Prostate gland (tissue), 2 donors: ENCODE measurements at regions not wholly inside any gene's neighbourhood (a gene's known extent, or its start where the extent isn't known, plus 50 kb on each side); places are given as distances from the start of the nearest gene placed in this dataset.

ENCODE experiments used
- DNase-seq: peaks from one replicate; pipeline ENCODE4 v3.0.0-alpha.2; 2019; ENCODE audit warnings: low spot score
- H3K27ac ChIP-seq, 2 donors: fragments of 200-600 bp; sonication (generic); 2 replicates each; pipeline ENCODE4 v1.5.1; 2017 to 2019
- H3K27me3 ChIP-seq: fragments of 200-600 bp; sonication (generic); replicated peaks from 2 replicates; pipeline ENCODE4 v1.5.1; 2019; ENCODE audit not compliant: insufficient read depth
- H3K36me3 ChIP-seq, 2 donors: fragments of 200-600 bp; sonication (generic); 1 replicate in 1 of 2; 2 replicates in 1 of 2; pipeline versions ENCODE4 v1.5.1 to v1.8.1; 2017 to 2019
- H3K4me1 ChIP-seq: fragments of 200-600 bp; sonication (generic); replicated peaks from 2 replicates; pipeline ENCODE4 v1.5.1; 2019
- H3K4me3 ChIP-seq, 2 donors: fragments of 200-600 bp; sonication (generic); 2 replicates each; pipeline ENCODE4 v1.5.1; 2017 to 2019
- H3K9me3 ChIP-seq: fragments of 200-600 bp; sonication (generic); 2 replicates; pipeline ENCODE4 v1.5.1; 2017
- CTCF ChIP-seq, 4 experiments: fragments of 200-600 bp in 2 of 4; fragments of 450-650 bp in 2 of 4; sonication (generic) in 2 of 4; IDR thresholded peaks; 1 replicate in 3 of 4; 2 replicates in 1 of 4; pipeline ENCODE4 v1.5.1; 2016 to 2019; ENCODE audit warnings: antibody characterized with exemption in 4 of 4, mild to moderate bottlenecking in 2 of 4, moderate library complexity in 2 of 4
- POLR2A ChIP-seq: fragments of 450-650 bp; IDR thresholded peaks from one replicate; pipeline ENCODE4 v1.6.1; 2016; ENCODE audit warnings: antibody characterized with exemption, mild to moderate bottlenecking
- POLR2AphosphoS5 ChIP-seq: sonication (generic); formaldehyde crosslinking; IDR thresholded peaks from one replicate; pipeline ENCODE4 v1.6.1; 2017; ENCODE audit warnings: antibody characterized with exemption
- WGBS: methylation state at CpG from one replicate; pipeline ENCODE4 v1.1.5; 2018; 5-methylcytosine and 5-hydroxymethylcytosine counted together
- intact Hi-C: fragments of 100-400 bp; cut with DNase I; formaldehyde crosslinking; loops from one replicate; pipeline ENCODE4 v1.14.2; 2022

GRCh38 chr17:65406552-65406951, 154.9 kb downstream of the AXIN2 start:
- Histone ChIP-seq H3K4me1 (no peaks in the 10 kb centered on the region), H3K27me3 (no peaks in the 10 kb centered on the region), H3K9me3 (no peaks in the 10 kb centered on the region), H3K36me3 (no peaks in the 10 kb centered on the region), H3K27ac (no peak overlapping the region), H3K4me3 (no peak overlapping the region)
- no peak for DNase-seq
- no peak for TF ChIP-seq CTCF (IDR thresholded peaks at IDR 0.05)
- no peak for TF ChIP-seq POLR2AphosphoS5
- no peak for TF ChIP-seq POLR2A
- 58% methylated on average over 3 of the region's 3 CpGs for WGBS
- intact Hi-C loops: no loop called here

DNA sequence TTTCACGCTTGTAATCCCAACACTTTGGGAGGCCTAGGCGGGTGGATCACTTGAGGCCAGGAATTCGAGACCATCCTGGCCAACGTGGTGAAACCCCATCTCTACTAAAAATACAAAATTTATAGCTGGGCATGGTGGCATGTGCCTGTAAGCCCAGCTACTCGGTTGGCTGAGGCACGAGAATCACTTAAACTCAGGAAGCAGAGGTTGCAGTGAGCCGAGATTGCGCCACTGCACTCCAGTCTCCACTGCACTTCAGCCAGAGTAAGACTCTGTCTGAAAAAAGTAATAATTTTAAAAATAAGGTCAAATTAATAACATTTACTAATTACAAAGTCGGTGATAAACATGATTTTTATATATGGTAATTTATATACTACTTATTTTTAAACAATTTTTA, 155.9 kb downstream of the AXIN2 start:
- H3K9me3 ChIP-seq: no peaks in the 10 kb centered on the region
- H3K4me1 ChIP-seq: no peaks in the 10 kb centered on the region
- H3K36me3 ChIP-seq: no peaks in the 10 kb centered on the region
- H3K27me3 ChIP-seq: no peaks in the 10 kb centered on the region
- 71% methylated on average over 9 of the region's 9 CpGs for WGBS
- no peak for DNase-seq
- H3K27ac ChIP-seq: no peak overlapping the region
- H3K4me3 ChIP-seq: no peak overlapping the region
- intact Hi-C loops: no loop called here
- TF ChIP-seq CTCF (IDR thresholded peaks at IDR 0.05) (no peak), POLR2AphosphoS5 (no peak), POLR2A (no peak)

- H3K4me3 ChIP-seq: no peak overlapping the region
- intact Hi-C loops: no loop called here
- H3K9me3 ChIP-seq: no peaks in the 10 kb centered on the region
- H3K27ac ChIP-seq: no peak overlapping the region
- DNase-seq: no peak
- H3K36me3 ChIP-seq: no peaks in the 10 kb centered on the region
- H3K27me3 ChIP-seq: no peaks in the 10 kb centered on the region
- TF ChIP-seq POLR2A (no peak), POLR2AphosphoS5 (no peak), CTCF (IDR thresholded peaks at IDR 0.05) (no peak)
- H3K4me1 ChIP-seq: no peaks in the 10 kb centered on the region
Measured at GRCh38 chr17:65404761-65405160, 156.7 kb downstream of the AXIN2 start.

- TF ChIP-seq POLR2AphosphoS5 (no peak), POLR2A (no peak), CTCF (IDR thresholded peaks at IDR 0.05) (no peak)
- DNase-seq: no peak
- Histone ChIP-seq H3K36me3 (no peaks in the 10 kb centered on the region), H3K27me3 (no peaks in the 10 kb centered on the region), H3K4me3 (no peak overlapping the region), H3K9me3 (no peaks in the 10 kb centered on the region), H3K4me1 (no peaks in the 10 kb centered on the region), H3K27ac (no peak overlapping the region)
- intact Hi-C loops: no loop called here
- 46% methylated on average over 4 of the region's 4 CpGs for WGBS
Measured at GRCh38 chr17:65403626-65404025, 157.8 kb downstream of the AXIN2 start.

DNA sequence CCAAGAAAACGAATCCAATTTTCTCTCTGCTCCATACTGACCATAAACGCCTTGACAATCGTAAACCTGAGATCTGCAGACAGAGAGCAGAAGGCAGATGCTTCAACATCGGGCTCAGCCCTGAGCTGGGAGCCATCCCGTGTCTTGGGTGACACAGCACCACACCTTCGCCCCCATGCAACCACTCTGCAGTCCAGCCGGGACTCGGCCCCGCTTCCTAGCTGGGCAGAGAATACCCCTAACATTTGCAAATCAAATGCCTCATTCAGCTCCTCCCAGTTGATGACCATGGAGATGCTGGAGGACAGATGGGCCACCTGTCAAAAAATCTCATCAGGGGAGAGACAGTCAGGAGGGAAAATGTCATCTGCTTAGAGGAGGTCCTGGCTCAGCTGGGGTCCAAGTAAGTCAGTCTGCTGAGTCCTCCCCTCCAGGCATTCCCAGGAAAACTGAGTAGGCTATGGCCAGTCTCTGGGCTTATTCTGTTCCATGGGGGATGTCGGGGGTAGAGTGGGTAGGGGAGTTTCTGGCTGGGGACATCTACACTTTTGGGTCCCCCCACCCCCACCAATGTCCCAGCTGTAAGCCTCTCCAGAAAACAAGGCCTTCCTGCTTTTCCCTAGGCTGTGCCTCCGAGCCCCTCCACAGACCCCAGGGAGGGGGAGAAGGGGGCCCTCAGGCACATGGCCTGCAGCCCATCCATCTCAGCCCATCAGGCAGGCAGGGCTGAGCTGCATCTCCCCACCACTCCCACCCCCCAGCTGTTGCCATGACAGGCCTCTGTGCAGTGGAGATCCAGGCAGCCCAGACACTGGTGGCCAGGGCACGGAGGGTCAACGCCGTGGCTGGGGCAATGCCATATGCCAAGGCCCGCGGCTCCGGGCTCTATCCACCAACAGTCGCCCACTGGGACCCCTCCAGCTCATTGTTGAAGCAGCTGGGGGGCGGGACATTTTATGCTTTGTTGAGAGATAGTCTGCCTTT, 158.6 kb downstream of the AXIN2 start:
- Histone ChIP-seq H3K9me3 (no peaks in the 10 kb centered on the region), H3K4me3 (no peak overlapping the region), H3K4me1 (no peaks in the 10 kb centered on the region), H3K27me3 (no peaks in the 10 kb centered on the region), H3K36me3 (no peaks in the 10 kb centered on the region), H3K27ac (no peak overlapping the region)
- no peak for DNase-seq
- TF ChIP-seq POLR2A (no peak), CTCF (IDR thresholded peaks at IDR 0.05) (no peak), POLR2AphosphoS5 (no peak)
- intact Hi-C loops: no loop called here
- 82% methylated on average over 18 of the region's 19 CpGs for WGBS
